ENCODE measurements at regions not wholly inside any gene's neighbourhood (a gene's known extent, or its start where the extent isn't known, plus 50 kb on each side); places are given as distances from the start of the nearest gene placed in this dataset.

DNA sequence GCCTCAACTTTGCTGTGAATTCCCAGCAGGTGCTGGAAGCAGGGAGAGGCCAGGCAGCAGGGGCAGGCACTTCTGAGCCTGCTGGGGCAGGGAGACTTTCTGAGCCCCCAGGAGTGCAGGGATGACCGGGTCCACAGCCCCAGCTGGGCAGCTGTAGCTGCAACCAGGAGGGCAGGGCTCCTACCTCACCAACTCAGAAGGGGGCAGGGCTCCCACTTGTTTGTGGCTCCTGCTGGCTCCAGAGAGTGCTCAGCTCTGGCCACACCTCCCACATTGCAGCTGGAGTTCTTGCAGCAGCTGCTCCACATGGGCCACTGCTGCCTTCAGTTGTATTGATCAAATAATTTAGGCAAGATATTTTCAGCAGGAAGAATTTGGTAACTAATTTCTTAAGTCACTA lies 812.3 kb downstream of the NSUN3 start:
- DNase-seq, result no peak

DNA sequence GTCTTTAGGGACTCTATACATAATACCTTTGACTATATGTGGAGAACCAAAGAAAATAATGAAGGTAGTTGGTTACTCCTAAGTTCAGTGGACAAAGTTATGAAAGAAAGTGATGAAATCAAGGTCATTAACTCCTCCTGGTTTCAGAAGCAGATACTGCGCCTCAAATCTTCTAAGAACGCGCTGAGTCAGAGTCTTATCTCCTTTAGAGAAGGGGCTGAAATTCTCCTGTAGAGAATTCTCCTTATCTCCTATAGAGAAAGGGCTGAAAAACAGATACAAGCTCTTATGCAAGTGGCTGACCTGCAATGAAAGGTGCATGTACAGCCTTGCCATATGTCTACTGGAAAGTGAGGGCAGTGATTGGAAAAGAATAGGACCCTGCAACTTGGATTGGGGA lies 824.2 kb downstream of the NSUN3 start:
- no peak for DNase-seq

DNA sequence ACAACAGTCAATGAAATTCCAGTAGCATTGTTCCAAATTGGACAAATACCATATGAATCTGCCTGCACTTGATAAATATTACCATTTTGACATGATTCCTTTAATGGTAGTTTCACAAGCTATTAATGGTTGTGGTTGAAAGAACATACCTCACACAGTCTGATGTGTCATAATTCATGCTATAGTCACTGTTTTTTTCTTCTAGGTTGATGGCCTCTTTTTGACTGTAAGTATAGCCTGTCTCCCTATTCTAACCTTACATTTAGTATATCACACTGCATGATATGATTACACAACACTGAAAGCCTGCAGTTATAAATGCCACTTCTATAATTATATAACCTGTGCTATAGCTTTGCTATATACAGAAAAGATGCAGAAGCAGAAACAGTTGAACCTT lies 834.1 kb downstream of the NSUN3 start:
- DNase-seq, result no peak

DNA sequence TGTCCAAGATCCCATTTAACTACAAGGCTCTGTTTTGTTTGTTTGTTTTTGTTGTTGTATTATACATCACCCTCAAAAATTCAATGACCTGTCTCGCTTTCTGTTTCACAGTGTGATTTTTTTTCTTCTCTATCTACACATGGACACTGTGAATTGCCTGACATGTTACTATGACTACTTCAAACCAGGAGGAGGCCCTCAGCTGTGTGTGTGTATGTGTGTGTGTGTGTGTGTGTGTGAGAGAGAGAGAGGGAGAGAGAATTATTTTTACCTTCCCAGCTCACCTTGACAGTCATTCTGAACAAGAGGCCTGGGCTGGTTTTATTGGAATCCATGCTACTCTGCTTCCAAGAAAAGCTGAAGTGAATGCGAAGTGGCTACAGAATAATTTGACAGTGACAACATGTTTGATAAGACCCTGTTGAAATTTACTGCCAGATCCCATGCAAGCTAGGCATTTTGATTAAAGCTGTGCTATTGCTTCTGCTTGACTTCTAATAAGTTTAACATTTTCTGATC lies 841.4 kb downstream of the NSUN3 start:
- no peak for DNase-seq

DNA sequence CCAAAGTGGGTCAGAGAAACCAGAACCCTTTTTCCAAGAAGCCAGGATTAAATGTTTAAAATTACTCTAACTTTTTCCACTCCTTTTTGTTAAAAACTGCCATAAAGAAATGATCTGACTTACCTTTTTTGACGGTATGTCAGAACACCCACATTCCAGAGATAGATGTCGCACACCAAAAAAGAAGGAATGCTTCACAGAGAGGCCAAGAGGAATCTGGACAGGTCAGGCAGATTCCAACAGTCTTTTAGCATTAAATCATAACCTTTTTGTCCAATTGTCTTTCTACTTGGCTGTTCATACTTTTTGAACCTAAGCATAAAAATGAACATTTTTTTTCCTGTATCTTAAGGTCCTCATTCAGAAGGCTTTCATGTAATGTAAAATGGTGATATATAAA lies 846.9 kb downstream of the NSUN3 start:
- no peak for DNase-seq

DNA sequence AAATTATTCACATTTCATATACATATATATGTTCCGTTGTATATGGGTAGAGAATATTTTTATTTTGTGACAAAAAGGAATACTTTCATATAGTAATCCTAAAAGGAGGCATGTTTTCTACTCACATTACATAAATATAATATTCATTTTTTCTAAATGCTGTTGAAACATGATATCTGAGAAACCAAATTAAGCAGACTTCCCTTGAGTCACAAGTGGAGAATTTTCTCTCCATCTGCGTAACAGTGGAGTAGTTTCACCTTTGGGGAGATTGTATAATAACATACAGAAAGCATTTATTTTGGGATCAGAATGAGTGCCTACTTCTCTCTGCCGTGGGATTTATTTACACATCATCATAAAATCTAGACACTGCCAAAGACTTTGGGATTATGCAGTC lies 849.8 kb downstream of the NSUN3 start:
- DNase-seq, result no peak

DNA sequence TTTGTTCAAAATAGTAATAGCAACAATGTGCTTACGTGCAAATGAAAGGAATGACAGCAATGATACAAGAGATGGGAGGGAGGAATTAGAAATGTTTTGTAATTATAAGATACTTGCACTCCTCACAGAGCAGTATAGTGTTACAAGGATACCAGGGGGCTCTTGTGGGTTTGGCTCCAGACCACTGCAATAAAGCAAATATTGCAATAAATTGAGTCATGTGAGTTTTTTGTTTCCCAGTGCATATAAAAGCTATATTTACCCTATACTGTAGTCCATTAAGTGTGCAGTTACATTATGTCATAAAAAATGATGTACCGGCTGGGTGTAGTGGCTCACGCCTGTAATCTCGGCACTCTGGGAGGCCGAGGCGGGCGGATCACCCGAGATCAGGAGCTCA lies 864.3 kb downstream of the NSUN3 start:
- DNase-seq, result no peak

DNA sequence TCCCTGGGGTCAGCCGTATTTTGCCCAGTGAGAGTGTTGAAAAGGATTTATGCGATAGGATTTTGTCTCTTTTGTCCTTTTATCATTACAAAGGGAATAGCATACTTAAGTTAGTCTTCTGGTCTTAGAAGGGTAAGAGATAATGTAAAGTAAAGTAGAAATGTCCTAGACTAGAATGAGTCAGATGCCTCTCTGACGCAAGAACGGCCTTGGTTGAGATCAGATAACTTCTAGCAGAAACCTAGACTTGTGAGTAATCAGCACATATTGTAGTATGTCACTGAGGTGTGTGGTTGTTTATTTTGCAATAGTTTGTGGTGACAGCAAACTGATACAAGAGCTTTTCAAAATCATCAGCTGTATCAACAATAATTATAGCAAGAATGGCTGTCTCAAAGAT lies 866.1 kb downstream of the NSUN3 start:
- DNase-seq, result no peak

DNA sequence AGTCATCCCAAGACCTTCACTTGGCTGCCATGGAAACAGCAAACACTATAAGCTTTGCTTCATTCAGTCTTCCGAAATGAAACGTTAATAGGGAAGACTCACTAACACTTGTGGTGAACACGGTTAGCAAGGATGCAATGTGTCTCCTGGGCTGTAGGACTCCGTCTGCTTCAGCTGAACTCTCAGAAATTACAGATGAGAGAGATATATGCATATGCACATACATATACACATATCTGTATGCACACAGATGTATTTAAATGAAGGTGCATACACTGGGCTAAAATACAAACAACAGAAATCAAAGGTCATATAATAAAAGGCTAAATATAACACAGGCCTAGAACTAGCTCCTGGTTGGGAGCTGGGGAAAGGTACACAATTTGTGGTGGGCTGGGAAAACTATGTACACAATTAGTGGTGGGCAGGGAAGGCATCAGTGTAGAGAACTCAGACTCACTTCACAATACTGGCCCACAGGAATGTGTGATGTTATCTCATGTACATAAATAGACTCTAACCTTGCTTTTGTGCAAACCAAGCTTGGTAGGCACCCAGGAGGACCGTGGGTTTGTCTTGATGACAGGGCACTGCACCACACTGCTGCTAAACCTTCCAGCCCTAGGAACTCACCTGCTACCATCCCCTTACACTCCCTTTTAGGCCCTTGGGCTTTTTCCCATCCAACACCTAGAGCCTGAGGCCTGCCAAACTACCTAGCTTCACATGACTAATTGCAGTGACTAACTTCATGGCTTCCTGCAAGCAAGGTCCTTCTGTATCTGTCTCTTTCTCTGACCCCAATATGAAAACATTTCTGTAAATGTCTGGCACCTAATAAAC lies 873.1 kb downstream of the NSUN3 start:
- no peak for DNase-seq

DNA sequence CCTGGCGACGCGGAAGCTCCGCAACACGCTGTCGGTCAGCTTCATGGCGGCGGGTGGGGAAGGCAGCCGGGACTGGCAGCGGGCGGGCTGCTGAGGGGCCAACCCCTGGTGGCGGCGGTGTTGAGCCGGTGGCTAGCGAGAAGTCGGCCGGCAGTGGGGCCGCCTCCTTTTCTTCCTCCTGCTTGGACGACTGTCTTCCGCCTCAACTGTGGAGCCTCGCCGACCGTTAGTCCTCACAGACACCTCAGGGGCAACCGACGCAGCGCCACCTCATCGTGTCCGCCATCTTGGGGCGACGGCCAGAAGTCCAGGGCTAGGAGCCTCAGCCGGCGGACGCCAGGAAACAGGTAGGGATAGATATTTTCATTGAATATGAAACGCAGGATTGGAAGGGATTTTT lies 875.1 kb downstream of the NSUN3 start:
- no peak for DNase-seq

DNA sequence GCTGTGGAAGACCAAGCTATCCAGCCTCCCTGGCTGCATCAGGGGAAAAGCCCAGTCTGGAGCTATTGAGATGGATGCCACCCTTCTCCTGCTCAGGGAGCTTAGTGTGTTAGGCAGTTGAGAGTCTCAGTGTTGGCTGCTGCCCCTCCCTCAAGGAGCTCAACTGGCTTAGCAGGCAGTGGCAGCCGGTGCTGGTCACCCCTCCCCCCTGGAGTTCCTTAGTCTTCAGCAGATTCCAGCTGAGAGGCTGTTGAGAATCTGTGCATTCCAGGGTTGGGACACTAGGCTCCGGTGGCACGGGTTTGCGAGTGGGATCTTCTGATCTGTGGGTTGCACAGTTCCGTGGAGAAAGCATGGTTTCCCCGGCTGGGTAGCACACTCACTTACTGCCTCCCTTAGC lies 883.8 kb downstream of the NSUN3 start:
- no peak for DNase-seq

DNA sequence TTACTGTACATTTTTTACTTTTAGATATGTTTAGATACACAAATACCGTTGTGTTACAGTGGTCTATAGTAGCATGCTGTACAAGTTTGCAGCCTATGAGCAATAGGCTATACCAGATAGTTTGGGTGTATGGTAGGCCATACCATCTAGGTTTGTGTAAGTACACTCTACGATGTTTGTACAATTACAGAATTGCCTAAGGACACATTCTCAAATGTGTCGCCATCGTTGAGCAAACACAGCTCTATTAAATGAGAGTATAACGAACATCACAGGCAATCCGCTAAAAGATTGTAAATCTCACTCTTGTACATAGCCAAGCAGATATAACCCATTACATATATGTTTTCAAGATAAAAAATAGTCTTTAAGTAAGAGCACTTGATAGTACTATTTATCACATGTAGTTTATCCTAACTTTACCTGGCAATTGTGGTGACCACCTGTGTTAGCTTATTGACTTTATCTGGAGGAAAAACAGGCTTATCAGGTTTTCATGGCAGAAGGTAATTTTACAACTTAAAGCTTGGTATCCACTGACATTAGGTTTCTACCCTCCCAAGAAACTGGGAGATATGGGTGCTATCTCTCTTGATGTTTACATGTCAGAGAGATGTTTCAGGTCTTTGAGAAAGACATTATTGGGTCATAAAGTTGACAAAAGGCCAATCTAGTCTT lies 898.7 kb downstream of the NSUN3 start:
- no peak for DNase-seq

DNA sequence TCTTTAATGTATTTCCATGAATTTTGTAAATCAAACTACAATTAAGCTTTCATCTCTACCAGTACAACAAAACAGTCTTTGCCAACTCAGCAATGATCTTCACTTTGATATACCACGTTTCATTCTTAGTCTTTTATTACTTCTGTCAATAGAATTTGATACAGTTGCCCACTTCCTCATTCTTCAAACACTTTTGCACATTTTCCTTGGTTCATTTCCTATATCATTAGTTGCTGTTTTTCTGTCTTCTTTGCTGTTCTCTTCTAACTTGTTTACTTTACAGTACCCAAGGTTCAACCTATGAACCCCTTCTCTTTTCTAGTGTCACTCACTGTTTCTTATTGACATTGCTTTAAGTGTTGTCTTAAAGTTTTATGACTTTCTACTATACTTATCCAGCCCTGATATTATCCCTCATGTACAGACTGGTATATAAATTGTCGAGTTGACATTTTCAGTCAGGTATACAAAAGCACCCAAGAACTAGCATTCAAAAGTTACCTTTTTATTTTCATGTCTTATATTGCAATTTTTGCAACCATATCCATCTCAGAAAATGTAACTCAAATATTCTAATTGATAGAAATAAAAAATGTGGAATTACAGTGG lies 903.1 kb downstream of the NSUN3 start:
- DNase-seq, result no peak

DNA sequence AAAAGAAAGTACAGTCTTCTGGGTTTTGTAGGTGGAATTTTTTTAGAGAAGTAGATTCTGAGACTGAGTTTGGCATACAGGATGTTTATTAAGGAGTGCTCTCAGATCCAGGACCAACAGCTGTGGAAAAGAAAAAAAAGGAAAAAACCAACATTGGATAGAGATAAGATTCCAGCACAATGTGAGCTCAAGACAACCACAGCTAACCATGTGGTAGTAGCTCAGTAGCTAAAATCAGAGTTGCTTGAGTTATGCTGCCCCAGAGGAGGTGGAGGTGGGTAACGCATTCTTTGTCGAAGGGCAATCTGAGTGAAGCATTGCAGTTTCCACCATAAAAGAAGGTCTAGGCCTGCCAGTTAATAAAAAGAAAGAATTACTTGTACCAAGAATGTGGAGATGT lies 904.3 kb downstream of the NSUN3 start:
- DNase-seq, result no peak

DNA sequence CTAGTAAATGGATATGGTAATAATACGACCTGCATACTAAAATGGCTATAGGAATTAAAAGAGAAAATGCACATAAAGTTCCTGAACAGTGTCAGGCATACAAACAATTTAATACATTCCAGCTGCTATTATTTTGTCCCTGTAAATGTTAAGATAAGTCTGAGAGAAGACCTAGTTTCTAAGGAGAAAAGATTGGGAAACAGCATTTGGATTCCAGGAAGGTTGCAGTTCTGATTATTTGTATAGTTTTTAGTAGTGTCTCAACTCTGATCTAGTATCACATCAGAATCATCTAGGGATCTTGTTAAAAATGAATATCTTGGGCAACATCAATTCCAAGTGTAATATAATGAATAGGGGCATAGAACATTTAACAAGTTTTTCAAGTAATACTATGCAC lies 905.7 kb downstream of the NSUN3 start:
- no peak for DNase-seq

DNA sequence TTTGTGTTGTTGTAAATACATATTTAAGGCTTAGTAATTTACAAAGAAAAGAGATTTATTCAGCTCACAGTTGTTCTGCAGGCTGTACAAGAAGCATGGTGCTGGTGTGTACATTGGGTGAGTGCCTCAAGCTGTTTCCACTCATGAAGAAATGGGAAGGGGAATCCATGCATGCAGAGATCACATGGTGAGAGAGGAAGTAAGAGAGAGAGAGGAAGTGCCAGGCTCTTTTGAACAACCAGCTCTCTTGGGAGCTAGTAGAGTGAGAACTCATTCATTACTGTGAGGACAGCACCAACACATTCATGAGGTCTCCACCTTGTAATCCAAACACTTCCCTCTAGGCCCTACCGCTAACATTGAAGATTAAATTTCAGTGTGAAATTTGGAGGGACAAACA lies 909.2 kb downstream of the NSUN3 start:
- DNase-seq, result no peak

DNA sequence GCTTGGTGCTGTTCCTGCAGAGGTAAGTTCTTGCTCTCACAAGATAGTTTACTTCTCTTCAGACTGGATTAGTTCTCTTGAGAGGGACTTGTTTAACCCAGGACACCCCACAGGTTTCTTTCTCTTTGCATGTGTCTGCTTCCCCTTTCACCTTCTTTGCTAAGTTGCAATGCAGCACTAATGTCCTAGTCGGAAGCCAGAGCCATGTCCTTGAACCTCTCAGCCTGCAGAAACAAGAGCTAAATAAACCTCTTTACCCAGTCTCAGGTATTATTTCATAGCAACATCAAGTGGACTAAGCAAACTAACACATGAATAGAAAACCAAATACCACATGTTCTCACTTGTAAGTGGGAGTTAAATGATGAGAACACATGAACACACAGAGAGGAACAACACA lies 915.2 kb downstream of the NSUN3 start:
- no peak for DNase-seq

DNA sequence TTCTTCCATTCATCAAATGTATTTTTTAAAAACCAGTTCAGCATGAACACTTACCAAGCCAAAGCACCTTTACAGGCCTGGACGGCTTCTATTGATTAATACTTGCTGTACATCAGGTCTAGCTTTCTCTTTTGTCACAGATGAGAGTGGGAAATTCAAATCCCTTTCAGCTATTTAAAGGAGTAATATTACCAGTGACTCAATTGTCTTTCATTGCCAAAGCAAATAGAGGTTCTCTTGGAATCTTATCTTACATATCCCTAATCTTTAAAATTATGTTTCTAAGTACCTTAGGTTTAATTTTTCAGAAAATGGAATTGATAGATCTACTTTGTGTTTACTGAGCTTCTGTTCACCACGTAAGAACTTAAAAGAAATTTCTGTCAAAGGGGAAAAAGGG lies 922.9 kb downstream of the NSUN3 start:
- DNase-seq, result no peak

DNA sequence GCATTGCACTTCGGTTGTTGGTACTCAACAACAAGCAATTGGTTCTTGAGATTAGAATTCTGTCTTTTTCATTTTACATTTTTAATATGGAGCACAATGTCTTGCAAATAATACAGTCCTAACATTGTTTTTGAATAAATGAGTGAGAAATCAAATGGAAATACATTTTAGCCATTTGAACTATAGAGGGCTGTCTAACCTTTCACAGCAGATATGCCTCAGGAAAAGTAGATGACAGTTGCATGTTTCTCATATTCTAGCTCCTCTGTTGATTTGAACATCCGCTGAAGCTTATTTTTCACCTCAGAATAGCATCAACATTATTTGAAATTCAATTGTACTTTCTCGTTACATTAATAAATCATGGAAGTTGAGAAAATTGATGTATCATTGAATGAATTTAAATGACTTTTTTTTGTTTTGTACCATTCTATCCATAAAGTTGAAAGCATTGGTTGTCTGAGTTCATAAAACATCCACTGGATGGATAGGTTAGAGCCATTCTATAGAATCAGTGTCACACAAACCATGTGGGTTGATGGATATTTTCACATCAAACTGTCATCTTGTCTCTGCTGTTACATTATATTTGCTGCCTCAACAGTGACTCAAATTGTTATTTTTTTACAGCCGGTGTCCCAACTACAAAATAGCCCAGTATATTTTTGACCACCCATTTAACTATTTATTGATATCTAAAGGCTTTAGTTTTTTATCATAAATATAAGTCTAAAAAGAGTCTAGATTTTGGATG lies 928.3 kb downstream of the NSUN3 start:
- no peak for DNase-seq

DNA sequence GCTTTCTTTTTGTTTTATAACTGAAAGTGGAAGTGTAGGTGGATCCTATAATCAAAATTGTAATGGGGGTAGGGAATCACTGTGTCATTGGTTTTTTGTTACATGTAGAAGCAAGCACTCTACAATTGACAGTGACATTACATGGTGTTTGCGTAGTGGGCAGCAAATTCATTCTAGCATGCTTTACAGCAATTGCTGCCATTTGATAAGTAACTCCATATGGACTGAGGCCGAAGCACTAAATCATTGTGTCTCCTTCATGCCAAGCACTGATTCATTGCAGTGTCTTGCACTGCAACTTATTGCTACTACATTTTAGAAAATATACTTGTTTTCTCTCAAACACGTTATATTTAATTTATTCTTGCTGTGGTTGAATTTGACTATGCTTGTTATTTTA lies 933.9 kb downstream of the NSUN3 start:
- no peak for DNase-seq

DNA sequence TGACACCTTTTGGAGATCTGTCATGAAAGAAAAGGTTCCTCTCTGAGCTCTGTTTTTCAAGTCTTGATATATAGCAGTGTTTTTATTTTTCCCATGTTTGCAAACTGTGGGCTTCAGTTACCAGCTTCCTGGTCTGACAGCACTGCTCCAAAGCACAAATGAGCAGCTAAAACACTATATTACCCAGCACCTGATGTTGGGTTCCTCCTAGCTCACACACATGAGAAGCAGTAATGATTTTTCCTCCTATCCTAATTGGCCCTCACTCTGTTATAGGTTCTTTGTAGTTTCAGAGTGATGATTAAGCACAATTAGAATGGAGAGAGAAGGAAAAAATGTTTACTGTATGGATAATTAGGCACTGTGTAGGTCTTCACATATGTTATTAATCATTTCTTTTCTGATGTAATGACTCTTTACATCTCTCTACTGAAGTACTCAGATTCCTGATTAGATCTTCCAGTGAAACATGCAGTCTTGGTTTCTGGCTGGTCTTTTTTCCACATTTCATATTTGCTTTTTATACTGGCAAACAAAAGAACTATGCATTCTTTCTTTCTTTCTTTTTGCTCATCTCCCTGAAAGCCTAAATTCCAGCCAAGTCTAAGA lies 939.7 kb downstream of the NSUN3 start:
- DNase-seq, result no peak

DNA sequence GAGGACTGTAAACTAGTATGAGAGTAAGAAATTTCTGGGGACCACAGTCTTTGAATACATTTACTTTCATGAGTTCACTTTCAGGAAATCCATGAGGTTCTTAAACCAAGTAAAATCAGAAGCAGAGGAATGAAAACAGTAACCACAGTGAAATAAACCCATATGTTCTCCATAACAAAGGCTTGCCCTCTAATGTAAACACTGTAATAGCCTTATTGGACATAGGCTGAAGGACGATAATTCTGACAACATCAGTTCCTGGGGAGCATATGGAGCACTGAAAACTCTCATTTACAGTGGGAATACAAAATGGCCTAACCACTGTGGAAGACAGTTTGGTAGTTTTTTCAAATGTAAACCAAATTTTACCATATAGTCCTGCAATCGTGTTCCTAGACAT lies 965.8 kb downstream of the NSUN3 start:
- DNase-seq, result no peak

DNA sequence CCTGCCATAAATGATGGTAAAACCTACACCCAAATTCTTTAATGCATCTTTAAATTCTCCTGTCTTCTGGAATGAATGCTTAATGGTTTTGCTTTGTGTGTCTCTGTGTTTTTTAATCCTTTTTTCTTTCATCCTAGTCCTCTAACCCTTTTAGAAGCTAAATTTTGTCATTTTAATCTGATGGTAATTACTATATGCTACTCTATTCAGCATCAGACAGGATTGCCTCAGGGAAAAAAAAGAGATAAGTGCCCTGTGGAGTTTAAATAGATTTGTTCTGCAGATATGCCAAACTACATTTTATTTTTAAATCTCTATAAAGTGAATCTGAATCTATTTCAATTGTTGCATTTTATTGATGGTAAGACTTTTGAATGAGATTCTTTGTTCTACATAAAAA lies 966.8 kb downstream of the NSUN3 start:
- no peak for DNase-seq
